Esophagus muscularis mucosa (tissue), 4 donors: ENCODE measurements at regions not wholly inside any gene's neighbourhood (a gene's known extent, or its start where the extent isn't known, plus 50 kb on each side); places are given as distances from the start of the nearest gene placed in this dataset.

ENCODE experiments used
- DNase-seq: peaks from one replicate; pipeline ENCODE4 v3.0.0-alpha.2; 2017; ENCODE audit errors: extremely low spot score
- H3K27ac ChIP-seq, 4 donors: fragments of 200-600 bp; sonication (generic); replicated peaks in 1 of 4; 1 replicate in 3 of 4; 2 replicates in 1 of 4; pipeline ENCODE4 v1.5.1; 2016 to 2019; ENCODE audit warnings: mild to moderate bottlenecking in 1 of 4
- H3K27me3 ChIP-seq, 4 donors: fragments of 200-600 bp; sonication (generic); one replicate each; pipeline versions ENCODE4 v1.5.1 to v1.6.0; 2016 to 2019
- H3K36me3 ChIP-seq, 4 donors: fragments of 200-600 bp; sonication (generic); one replicate each; pipeline ENCODE4 v1.5.1; 2016 to 2019
- H3K4me1 ChIP-seq, 4 donors: fragments of 200-600 bp; sonication (generic); one replicate each; pipeline ENCODE4 v1.5.1; 2016 to 2019
- H3K4me3 ChIP-seq, 4 donors: fragments of 200-600 bp; sonication (generic); 1 replicate in 2 of 4; 2 replicates in 2 of 4; pipeline ENCODE4 v1.5.1; 2016 to 2019; ENCODE audit warnings: mild to moderate bottlenecking in 4 of 4, moderate library complexity in 1 of 4
- H3K9me3 ChIP-seq, 4 donors: fragments of 200-600 bp; sonication (generic); 1 replicate in 3 of 4; 2 replicates in 1 of 4; pipeline ENCODE4 v1.5.1; 2016 to 2019
- EP300 ChIP-seq: sonication (generic); formaldehyde crosslinking; IDR thresholded peaks from one replicate; pipeline ENCODE4 v1.6.1; 2017; ENCODE audit warnings: antibody characterized with exemption
- POLR2A ChIP-seq: fragments of 450-650 bp; IDR thresholded peaks from one replicate; pipeline ENCODE4 v1.6.1; 2017; ENCODE audit warnings: antibody characterized with exemption, moderate library complexity, mild to moderate bottlenecking, low read depth
- POLR2AphosphoS5 ChIP-seq, 2 donors: sonication (generic); formaldehyde crosslinking; IDR thresholded peaks; one replicate each; pipeline ENCODE4 v1.6.1; 2017; ENCODE audit warnings: antibody characterized with exemption in 2 of 2
- WGBS: methylation state at CpG from one replicate; pipeline ENCODE4 v1.1.5; 2018; 5-methylcytosine and 5-hydroxymethylcytosine counted together
- intact Hi-C: fragments of 100-400 bp; cut with DNase I; formaldehyde crosslinking; loops from one replicate; pipeline ENCODE4 v1.15.1; 2023
- TF ChIP-seq, protein P1 (sequence below), 3 experiments: fragments of 200-600 bp in 2 of 3; fragments of 450-650 bp in 1 of 3; sonication (generic) in 2 of 3; IDR thresholded peaks; one replicate each; pipeline ENCODE4 v1.5.1; 2017 to 2019; ENCODE audit warnings: antibody characterized with exemption in 3 of 3, mild to moderate bottlenecking in 2 of 3, moderate library complexity in 1 of 3

DNA sequence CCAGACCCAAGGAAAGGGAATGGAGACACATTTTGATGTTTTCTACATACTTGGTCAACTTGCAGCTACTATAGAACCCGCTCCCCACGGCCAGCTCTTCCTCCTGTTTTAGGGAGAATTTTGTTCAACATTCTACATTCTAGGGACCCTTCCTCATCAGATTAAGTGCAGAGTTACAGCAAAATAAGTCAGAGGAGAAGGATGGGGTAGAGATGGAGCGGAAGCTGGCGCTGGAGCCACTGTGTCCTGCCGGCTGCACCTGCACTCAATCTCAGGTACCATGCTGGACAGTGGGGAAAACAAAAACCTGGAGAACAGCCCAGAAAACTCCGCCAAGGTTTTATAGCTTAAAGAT lies 79.4 kb upstream of the EN2 start:
- peaks cover 11 to 100% (median 94%) of the 10 kb centered on the region in 4 donors for H3K27me3 ChIP-seq
- intact Hi-C loops: no loop called here
- 16% methylated on average over 6 of the region's 6 CpGs for WGBS
- DNase-seq: no peak
- H3K4me3 ChIP-seq: no peak overlapping the region
- TF ChIP-seq, protein P1, sequence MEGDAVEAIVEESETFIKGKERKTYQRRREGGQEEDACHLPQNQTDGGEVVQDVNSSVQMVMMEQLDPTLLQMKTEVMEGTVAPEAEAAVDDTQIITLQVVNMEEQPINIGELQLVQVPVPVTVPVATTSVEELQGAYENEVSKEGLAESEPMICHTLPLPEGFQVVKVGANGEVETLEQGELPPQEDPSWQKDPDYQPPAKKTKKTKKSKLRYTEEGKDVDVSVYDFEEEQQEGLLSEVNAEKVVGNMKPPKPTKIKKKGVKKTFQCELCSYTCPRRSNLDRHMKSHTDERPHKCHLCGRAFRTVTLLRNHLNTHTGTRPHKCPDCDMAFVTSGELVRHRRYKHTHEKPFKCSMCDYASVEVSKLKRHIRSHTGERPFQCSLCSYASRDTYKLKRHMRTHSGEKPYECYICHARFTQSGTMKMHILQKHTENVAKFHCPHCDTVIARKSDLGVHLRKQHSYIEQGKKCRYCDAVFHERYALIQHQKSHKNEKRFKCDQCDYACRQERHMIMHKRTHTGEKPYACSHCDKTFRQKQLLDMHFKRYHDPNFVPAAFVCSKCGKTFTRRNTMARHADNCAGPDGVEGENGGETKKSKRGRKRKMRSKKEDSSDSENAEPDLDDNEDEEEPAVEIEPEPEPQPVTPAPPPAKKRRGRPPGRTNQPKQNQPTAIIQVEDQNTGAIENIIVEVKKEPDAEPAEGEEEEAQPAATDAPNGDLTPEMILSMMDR (IDR thresholded peaks at IDR 0.05): no peak
- TF ChIP-seq EP300: no peak
- TF ChIP-seq POLR2A: no peak
- TF ChIP-seq POLR2AphosphoS5 (IDR thresholded peaks at IDR 0.05): no peak
- no peak overlapping the region for H3K27ac ChIP-seq
- H3K36me3 ChIP-seq: no peaks in the 10 kb centered on the region
- no peaks in the 10 kb centered on the region for H3K9me3 ChIP-seq
- H3K4me1 ChIP-seq: peaks cover 50 to 63% (median 60%) of the 10 kb centered on the region in 4 donors

DNA sequence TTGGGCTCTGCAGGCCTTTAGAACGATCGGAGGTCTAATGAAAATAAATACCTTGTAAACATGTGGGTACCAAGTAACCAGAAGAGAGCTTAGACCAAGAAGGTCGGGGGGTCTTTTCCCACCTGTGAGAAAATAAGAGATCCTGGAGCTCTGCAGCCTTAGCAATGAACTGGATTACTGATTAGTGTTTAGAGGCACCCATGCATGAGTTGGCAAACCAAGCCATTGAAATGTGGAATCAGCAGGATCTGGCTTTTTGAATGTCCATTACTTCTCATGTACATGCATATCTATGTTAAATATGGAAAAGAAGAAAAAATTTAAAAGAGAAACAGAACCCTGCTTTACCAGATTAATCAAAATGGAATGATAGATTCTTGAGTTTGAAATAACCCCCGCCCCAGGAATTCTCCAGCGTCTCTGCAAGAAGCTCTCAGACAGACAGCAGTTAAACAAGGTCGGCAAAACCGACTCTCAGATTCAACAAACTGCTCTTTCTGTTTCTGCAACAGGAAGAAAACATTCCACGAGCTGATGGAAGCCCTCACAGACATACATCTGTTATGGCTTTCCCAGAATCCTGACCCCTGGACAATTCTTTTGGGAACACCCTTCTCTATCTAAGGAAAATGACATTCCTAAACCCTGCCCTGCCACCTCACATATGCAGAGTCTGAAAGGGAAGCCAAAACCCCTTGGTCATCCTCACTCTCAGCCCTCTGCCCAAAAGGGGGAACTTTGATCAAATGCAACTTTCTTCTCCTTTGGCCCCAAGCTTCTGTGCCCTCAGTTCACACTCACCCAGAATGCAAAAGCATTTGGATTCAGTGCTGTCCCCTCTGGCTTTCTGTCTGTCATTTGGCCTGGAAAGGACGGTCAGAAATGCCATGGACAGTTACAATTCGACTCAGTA lies 78.7 kb upstream of the EN2 start:
- H3K4me3 ChIP-seq: no peak overlapping the region
- H3K36me3 ChIP-seq: no peaks in the 10 kb centered on the region
- peaks cover 44 to 57% (median 53%) of the 10 kb centered on the region in 4 donors for H3K4me1 ChIP-seq
- H3K9me3 ChIP-seq: no peaks in the 10 kb centered on the region
- DNase-seq: no peak
- TF ChIP-seq POLR2A (no peak), EP300 (no peak)
- TF ChIP-seq, protein P1 (IDR thresholded peaks at IDR 0.05): no peak
- H3K27ac ChIP-seq: no peak overlapping the region
- intact Hi-C loops: no loop called here
- H3K27me3 ChIP-seq: peaks cover 8 to 100% (median 89%) of the 10 kb centered on the region in 4 donors
- 8% methylated on average over 10 of the region's 10 CpGs for WGBS

DNA sequence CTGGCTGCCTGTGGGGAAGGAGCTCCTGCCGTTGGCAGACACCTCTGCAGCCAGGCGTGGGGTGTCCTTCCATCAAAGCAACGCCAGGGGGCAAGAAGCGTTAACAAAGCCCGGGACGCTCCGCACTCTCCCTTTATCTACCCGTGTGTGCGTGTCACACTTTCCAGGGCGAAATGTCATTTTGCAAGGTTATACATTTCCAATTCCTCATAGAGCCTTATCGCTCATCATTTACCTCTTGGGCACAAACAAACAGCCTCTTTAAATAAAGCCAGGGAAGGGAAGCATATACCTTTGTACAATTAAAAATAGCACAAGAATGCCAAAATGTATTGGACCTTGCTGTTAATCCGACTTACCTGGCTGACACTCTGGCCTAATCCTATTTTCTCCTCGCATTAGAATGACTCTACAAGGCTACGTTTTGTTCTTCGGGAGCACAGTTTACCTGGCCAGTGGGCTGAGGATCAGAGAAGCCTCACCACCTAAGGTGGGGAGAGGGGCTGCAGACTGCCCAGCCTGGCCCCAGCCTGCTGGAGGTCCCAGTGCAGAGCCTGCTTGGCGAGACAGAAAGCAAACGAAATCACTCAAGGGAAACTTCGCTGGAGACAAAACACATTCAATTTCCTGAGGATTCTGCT lies 77.6 kb upstream of the EN2 start:
- no peak overlapping the region for H3K4me3 ChIP-seq
- no peaks in the 10 kb centered on the region for H3K9me3 ChIP-seq
- H3K27me3 ChIP-seq: peaks cover 4 to 100% (median 78%) of the 10 kb centered on the region in 4 donors
- no peak overlapping the region for H3K27ac ChIP-seq
- H3K4me1 ChIP-seq: peaks cover 32 to 45% (median 42%) of the 10 kb centered on the region in 4 donors
- intact Hi-C loops: no loop called here
- TF ChIP-seq EP300: no peak
- TF ChIP-seq, protein P1 (IDR thresholded peaks at IDR 0.05): peak; percentile 61 to 84 (median 62)
- WGBS: 3% methylated on average over 18 of the region's 18 CpGs
- no peak for DNase-seq
- no peaks in the 10 kb centered on the region for H3K36me3 ChIP-seq

GRCh38 chr7:155380976-155381851 lies 76.7 kb upstream of the EN2 start:
- TF ChIP-seq, protein P1 (IDR thresholded peaks at IDR 0.05): no peak
- TF ChIP-seq POLR2AphosphoS5 (IDR thresholded peaks at IDR 0.05): no peak
- no peak for TF ChIP-seq POLR2A
- TF ChIP-seq EP300: no peak
- Histone ChIP-seq H3K4me1 (peaks cover 29 to 44% (median 40%) of the 10 kb centered on the region in 4 donors), H3K9me3 (no peaks in the 10 kb centered on the region), H3K4me3 (peak overlapping the region; percentile 11 to 41 (median 38)), H3K27me3 (peaks cover 0 to 100% (median 69%) of the 10 kb centered on the region in 4 donors), H3K36me3 (no peaks in the 10 kb centered on the region), H3K27ac (no peak overlapping the region)
- intact Hi-C loops: no loop called here
- 2% methylated on average over 31 of the region's 42 CpGs for WGBS
- no peak for DNase-seq
